PC-9 (cell line): ENCODE measurements at regions not wholly inside any gene's neighbourhood (a gene's known extent, or its start where the extent isn't known, plus 50 kb on each side); places are given as distances from the start of the nearest gene placed in this dataset.
"Not testable (repeated sequence)": the region's sequence is repeated elsewhere in the genome, so short reads cannot be mapped to it uniquely, and the experiment has no call there.

Experiments
- CTCF ChIP-seq: fragments of 200-600 bp; sonication (generic); conservative IDR thresholded peaks from 2 replicates; pipeline ENCODE4 v1.6.1; 2017; ENCODE audit warnings: mixed run types, antibody characterized with exemption, mild to moderate bottlenecking, moderate library complexity
- EZH2 ChIP-seq: fragments of 200-600 bp; sonication (generic); IDR thresholded peaks from 2 replicates; pipeline ENCODE4 v1.8.0; 2017; ENCODE audit warnings: antibody characterized with exemption, low read depth

GRCh38 chr11:38341612-38342011, 1743.6 kb upstream of the RAG2 start:
- not testable (repeated sequence) for TF ChIP-seq EZH2, CTCF
